ENCODE measurements at regions not wholly inside any gene's neighbourhood (a gene's known extent, or its start where the extent isn't known, plus 50 kb on each side); places are given as distances from the start of the nearest gene placed in this dataset.

- intact Hi-C loops (cut with DNase I; ENCODE audit: low total_unique reads) = no loop called here
- H3K27ac ChIP-seq = no peak overlapping the region
- no peak for DNase-seq
- H3K27me3 ChIP-seq = no peaks in the 10 kb centered on the region
- WGBS, 2 donors = 80% methylated on average over 8 of the region's 8 CpGs
- TF ChIP-seq CTCF (IDR thresholded peaks at IDR 0.05) (no peak), POLR2A (IDR thresholded peaks at IDR 0.05) (no peak)
- H3K36me3 ChIP-seq (ENCODE audit: low read depth, missing control alignments) = no peaks in the 10 kb centered on the region
- H3K4me3 ChIP-seq = no peak overlapping the region
- no peaks in the 10 kb centered on the region for H3K9me3 ChIP-seq
- no peaks in the 10 kb centered on the region for H3K4me1 ChIP-seq
Observed at GRCh38 chr15:91752081-91752785, 101.3 kb upstream of the SLCO3A1 start.

GRCh38 chr15:91759560-91759959 is 93.9 kb upstream of the SLCO3A1 start:
- Histone ChIP-seq H3K27ac (no peak overlapping the region), H3K27me3 (no peaks in the 10 kb centered on the region), H3K9me3 (no peaks in the 10 kb centered on the region), H3K4me3 (no peak overlapping the region), H3K4me1 (no peaks in the 10 kb centered on the region), H3K36me3 (ENCODE audit: low read depth, missing control alignments) (no peaks in the 10 kb centered on the region)
- TF ChIP-seq POLR2A (IDR thresholded peaks at IDR 0.05) = no peak
- intact Hi-C loops (cut with DNase I; ENCODE audit: low total_unique reads) = no loop called here
- DNase-seq = no peak
- WGBS, 2 donors = 87 to 92% methylated on average over 2 of the region's 2 CpGs

- WGBS, 2 donors = 94 to 96% methylated on average over 3 of the region's 3 CpGs
- TF ChIP-seq CTCF (IDR thresholded peaks at IDR 0.05) (no peak), POLR2A (IDR thresholded peaks at IDR 0.05) (no peak)
- Histone ChIP-seq H3K27ac (no peak overlapping the region), H3K4me3 (no peak overlapping the region), H3K36me3 (ENCODE audit: low read depth, missing control alignments) (no peaks in the 10 kb centered on the region), H3K4me1 (no peaks in the 10 kb centered on the region), H3K9me3 (no peaks in the 10 kb centered on the region), H3K27me3 (no peaks in the 10 kb centered on the region)
- intact Hi-C loops (cut with DNase I; ENCODE audit: low total_unique reads) = no loop called here
- no peak for DNase-seq
Observed at GRCh38 chr15:91765660-91766059, 87.8 kb upstream of the SLCO3A1 start.

- Histone ChIP-seq H3K4me1 (no peaks in the 10 kb centered on the region), H3K4me3 (no peak overlapping the region), H3K36me3 (ENCODE audit: low read depth, missing control alignments) (no peaks in the 10 kb centered on the region), H3K27me3 (no peaks in the 10 kb centered on the region), H3K27ac (no peak overlapping the region), H3K9me3 (no peaks in the 10 kb centered on the region)
- no peak for DNase-seq
- TF ChIP-seq CTCF (IDR thresholded peaks at IDR 0.05) (no peak), POLR2A (IDR thresholded peaks at IDR 0.05) (no peak)
- intact Hi-C loops (cut with DNase I; ENCODE audit: low total_unique reads) = no loop called here
- 59 to 64% methylated on average over 3 of the region's 3 CpGs for WGBS, 2 donors
Observed at GRCh38 chr15:91769476-91769875, 84.0 kb upstream of the SLCO3A1 start.

- DNase-seq = no peak
Observed at GRCh38 chr15:91769894-91770293, 83.6 kb upstream of the SLCO3A1 start.

More at GRCh38 chr15:91769894-91770293, 83.6 kb upstream of the SLCO3A1 start:
- H3K27me3 ChIP-seq = no peaks in the 10 kb centered on the region
- 55 to 56% methylated on average over 8 of the region's 8 CpGs for WGBS, 2 donors
- H3K4me3 ChIP-seq = no peak overlapping the region
- no peaks in the 10 kb centered on the region for H3K36me3 ChIP-seq (ENCODE audit: low read depth, missing control alignments)
- no peaks in the 10 kb centered on the region for H3K9me3 ChIP-seq
- H3K27ac ChIP-seq = no peak overlapping the region
- no peaks in the 10 kb centered on the region for H3K4me1 ChIP-seq
- TF ChIP-seq CTCF (IDR thresholded peaks at IDR 0.05) = no peak
- no peak for TF ChIP-seq POLR2A (IDR thresholded peaks at IDR 0.05)
- intact Hi-C loops (cut with DNase I; ENCODE audit: low total_unique reads) = no loop called here

All from testis (tissue), 2 donors.